ENCODE measurements at regions not wholly inside any gene's neighbourhood (a gene's known extent, or its start where the extent isn't known, plus 50 kb on each side); places are given as distances from the start of the nearest gene placed in this dataset.

- Histone ChIP-seq H3K36me3 (ENCODE audit: control insufficient read depth in 4 of 4, insufficient read depth in 4 of 4, low read length in 4 of 4) (no peaks in the 10 kb centered on the region), H3K4me3 (no peak overlapping the region), H3K4me1 (ENCODE audit: control insufficient read depth in 5 of 5, insufficient read depth in 5 of 5, low read length in 5 of 5) (peaks cover 0 to 9% (median 0%) of the 10 kb centered on the region in 5 donors), H3K9ac (ENCODE audit: insufficient read depth in 1 of 2, low read length in 2 of 2) (no peak overlapping the region), H3K9me3 (ENCODE audit: control insufficient read depth in 4 of 4, insufficient read depth in 3 of 4, low read length in 3 of 4) (no peaks in the 10 kb centered on the region), H3K27me3 (ENCODE audit: control insufficient read depth in 3 of 3, insufficient read depth in 3 of 3, low read length in 2 of 3) (no peaks in the 10 kb centered on the region), H3K27ac (ENCODE audit: low read depth in 1 of 2, low read length in 1 of 2) (no peak overlapping the region)
- 92 to 100% methylated on average over 1 of the region's 1 CpG for WGBS, 2 donors
- no peak for TF ChIP-seq CTCF (IDR thresholded peaks at IDR 0.05; ENCODE audit: control extremely low read depth, extremely low read depth)
- DNase-seq: peak in 2 of 3 donors; percentile 79 to 92
- ATAC-seq (ENCODE audit: insufficient read depth, low FRiP score): peak; percentile 47
Observed at GRCh38 chr3:106183762-106184391, 315.1 kb upstream of the CBLB start.

GRCh38 chr3:106184540-106185457, 316.0 kb upstream of the CBLB start:
- no peak overlapping the region for H3K4me3 ChIP-seq
- TF ChIP-seq CTCF (IDR thresholded peaks at IDR 0.05; ENCODE audit: control extremely low read depth, extremely low read depth): no peak
- no peak for ATAC-seq (ENCODE audit: insufficient read depth, low FRiP score)
- WGBS, 2 donors: 82 to 94% methylated on average over 4 of the region's 4 CpGs
- H3K9me3 ChIP-seq (ENCODE audit: control insufficient read depth in 4 of 4, insufficient read depth in 3 of 4, low read length in 3 of 4): no peaks in the 10 kb centered on the region
- no peak overlapping the region for H3K9ac ChIP-seq (ENCODE audit: insufficient read depth in 1 of 2, low read length in 2 of 2)
- H3K27me3 ChIP-seq (ENCODE audit: control insufficient read depth in 3 of 3, insufficient read depth in 3 of 3, low read length in 2 of 3): no peaks in the 10 kb centered on the region
- H3K27ac ChIP-seq (ENCODE audit: low read depth in 1 of 2, low read length in 1 of 2): no peak overlapping the region
- no peaks in the 10 kb centered on the region for H3K36me3 ChIP-seq (ENCODE audit: control insufficient read depth in 4 of 4, insufficient read depth in 4 of 4, low read length in 4 of 4)
- DNase-seq: no peak
- peaks cover 0 to 10% (median 0%) of the 10 kb centered on the region in 5 donors for H3K4me1 ChIP-seq (ENCODE audit: control insufficient read depth in 5 of 5, insufficient read depth in 5 of 5, low read length in 5 of 5)

- 77 to 83% methylated on average over 2 of the region's 2 CpGs for WGBS, 2 donors
- H3K9ac ChIP-seq (ENCODE audit: insufficient read depth in 1 of 2, low read length in 2 of 2): no peak overlapping the region
- ATAC-seq (ENCODE audit: insufficient read depth, low FRiP score) (no peak), DNase-seq (no peak)
- H3K27ac ChIP-seq (ENCODE audit: low read depth in 1 of 2, low read length in 1 of 2): no peak overlapping the region
- H3K36me3 ChIP-seq (ENCODE audit: control insufficient read depth in 4 of 4, insufficient read depth in 4 of 4, low read length in 4 of 4): no peaks in the 10 kb centered on the region
- H3K9me3 ChIP-seq (ENCODE audit: control insufficient read depth in 4 of 4, insufficient read depth in 3 of 4, low read length in 3 of 4): no peaks in the 10 kb centered on the region
- TF ChIP-seq CTCF (IDR thresholded peaks at IDR 0.05; ENCODE audit: control extremely low read depth, extremely low read depth): no peak
- H3K4me1 ChIP-seq (ENCODE audit: control insufficient read depth in 5 of 5, insufficient read depth in 5 of 5, low read length in 5 of 5): peaks cover 0 to 17% (median 0%) of the 10 kb centered on the region in 5 donors
- H3K27me3 ChIP-seq (ENCODE audit: control insufficient read depth in 3 of 3, insufficient read depth in 3 of 3, low read length in 2 of 3): no peaks in the 10 kb centered on the region
- no peak overlapping the region for H3K4me3 ChIP-seq
Observed at GRCh38 chr3:106185949-106186348, 317.1 kb upstream of the CBLB start.
